GM12875 (cell line): ENCODE measurements at regions not wholly inside any gene's neighbourhood (a gene's known extent, or its start where the extent isn't known, plus 50 kb on each side); places are given as distances from the start of the nearest gene placed in this dataset.

Experiments used
- H3K4me3 ChIP-seq: one replicate; pipeline ENCODE4 v1.5.1; 2011; ENCODE audit warnings: low read depth, low read length, control low read depth
- CTCF ChIP-seq: IDR thresholded peaks from 2 replicates; pipeline ENCODE4 v1.5.1; 2011; ENCODE audit warnings: low read depth, mild to moderate bottlenecking, control low read depth, inconsistent platforms, low read length, moderate library complexity, borderline replicate concordance; ENCODE audit not compliant: insufficient read depth

GRCh38 chrX:22882543-22882942 lies 117.2 kb upstream of the DDX53 start:
- no peak overlapping the region for H3K4me3 ChIP-seq
- no peak for TF ChIP-seq CTCF

GRCh38 chrX:22889819-22890218 lies 109.9 kb upstream of the DDX53 start:
- no peak for TF ChIP-seq CTCF
- no peak overlapping the region for H3K4me3 ChIP-seq

GRCh38 chrX:22912616-22913015 lies 87.1 kb upstream of the DDX53 start:
- H3K4me3 ChIP-seq = no peak overlapping the region
- no peak for TF ChIP-seq CTCF

GRCh38 chrX:22922961-22923360 lies 76.8 kb upstream of the DDX53 start:
- H3K4me3 ChIP-seq = no peak overlapping the region
- TF ChIP-seq CTCF = no peak

- H3K4me3 ChIP-seq = no peak overlapping the region
- TF ChIP-seq CTCF = no peak
Measured at GRCh38 chrX:22934640-22935039, 65.1 kb upstream of the DDX53 start.

- H3K4me3 ChIP-seq = no peak overlapping the region
- TF ChIP-seq CTCF = no peak
Measured at GRCh38 chrX:22944945-22945344, 54.8 kb upstream of the DDX53 start.
